ACHN (cell line): ENCODE measurements at regions not wholly inside any gene's neighbourhood (a gene's known extent, or its start where the extent isn't known, plus 50 kb on each side); places are given as distances from the start of the nearest gene placed in this dataset.
"Not testable (repeated sequence)": the region's sequence is repeated elsewhere in the genome, so short reads cannot be mapped to it uniquely, and the experiment has no call there.

Source experiments
- DNase-seq: peaks from one replicate; pipeline ENCODE4 v3.0.0-alpha.2; 2015
- in situ Hi-C: cut with HindIII; loops from 2 replicates; pipeline ENCODE4 v1.10.0; 2017; ENCODE audit warnings: low sequenced_read_pairs, low pct_ligation_motif_present, low pct_unique_long_range_greater_than_20kb

DNA sequence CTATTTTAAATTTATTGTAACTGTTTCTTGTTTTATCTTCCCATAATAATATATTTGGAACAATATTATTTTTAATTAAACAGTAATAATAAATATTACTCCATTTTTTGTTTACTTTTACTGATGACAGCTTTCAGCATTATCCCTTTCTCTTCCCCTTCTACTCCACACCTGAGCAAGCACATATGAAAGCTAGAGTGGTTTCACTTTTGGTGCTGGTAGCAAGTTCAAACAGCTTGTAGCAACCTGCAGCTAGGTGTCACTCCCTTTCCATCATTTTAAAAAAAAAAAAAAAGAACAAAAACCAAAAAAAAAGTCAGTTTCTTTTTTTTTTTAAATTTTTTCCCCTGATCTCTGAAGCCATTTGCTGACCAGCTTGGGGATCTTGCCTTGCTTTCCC is 801.8 kb downstream of the CCDC85A start:
- in situ Hi-C loops, result no loop called here
- no peak for DNase-seq

DNA sequence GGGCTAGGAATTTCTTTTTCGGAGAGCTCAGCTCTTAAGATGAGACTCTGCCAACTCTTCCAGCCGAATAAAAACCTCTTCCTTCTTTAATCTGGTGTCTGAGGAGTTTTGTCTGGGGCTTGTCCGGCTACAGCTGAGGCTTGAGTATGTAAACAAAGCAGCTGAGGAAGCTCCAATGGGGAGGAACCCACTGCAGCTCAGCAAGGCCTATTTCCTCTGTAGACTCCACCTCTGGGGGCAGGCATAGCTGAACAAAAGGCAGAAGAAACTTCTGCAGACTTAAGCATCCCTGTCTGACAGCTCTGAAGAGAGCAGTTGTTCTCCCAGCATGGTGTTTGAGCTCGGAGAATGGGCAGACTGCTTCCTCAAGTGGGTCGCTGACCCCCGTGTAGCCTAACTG is 838.7 kb downstream of the CCDC85A start:
- in situ Hi-C loops, result no loop called here
- no peak for DNase-seq

DNA sequence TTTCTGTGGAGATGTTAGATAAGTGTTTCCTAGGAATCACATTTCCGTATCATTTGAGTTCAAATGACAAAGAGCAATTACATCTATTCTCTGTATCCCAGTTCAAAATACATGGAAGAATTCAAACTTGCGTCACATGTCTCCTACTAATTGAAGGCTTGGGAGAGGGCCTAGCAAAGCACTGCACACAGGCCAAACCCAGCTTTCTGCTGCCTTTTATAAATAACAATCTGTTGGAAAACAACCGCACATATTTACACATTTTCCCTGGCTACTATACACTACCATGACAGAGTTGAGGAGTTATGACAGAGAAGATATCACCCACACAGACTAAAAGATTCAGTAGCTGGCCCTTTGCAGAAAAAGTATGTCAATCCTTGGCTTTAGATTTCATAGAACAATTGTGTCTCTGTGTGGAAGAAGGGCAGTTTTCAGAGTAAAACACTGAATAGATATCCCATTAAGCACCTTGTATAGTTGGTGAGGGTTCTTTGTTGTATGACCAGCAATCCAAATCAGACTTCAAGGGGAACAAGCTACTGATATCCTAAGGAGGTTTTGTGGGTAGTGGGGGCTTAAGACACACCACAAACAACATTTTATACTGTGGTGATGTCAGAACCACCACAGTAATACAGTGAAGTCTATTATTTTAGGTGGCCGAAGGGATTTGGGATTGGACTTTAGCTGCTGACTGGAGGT is 861.3 kb downstream of the CCDC85A start:
- in situ Hi-C loops, result no loop called here
- DNase-seq, result no peak

DNA sequence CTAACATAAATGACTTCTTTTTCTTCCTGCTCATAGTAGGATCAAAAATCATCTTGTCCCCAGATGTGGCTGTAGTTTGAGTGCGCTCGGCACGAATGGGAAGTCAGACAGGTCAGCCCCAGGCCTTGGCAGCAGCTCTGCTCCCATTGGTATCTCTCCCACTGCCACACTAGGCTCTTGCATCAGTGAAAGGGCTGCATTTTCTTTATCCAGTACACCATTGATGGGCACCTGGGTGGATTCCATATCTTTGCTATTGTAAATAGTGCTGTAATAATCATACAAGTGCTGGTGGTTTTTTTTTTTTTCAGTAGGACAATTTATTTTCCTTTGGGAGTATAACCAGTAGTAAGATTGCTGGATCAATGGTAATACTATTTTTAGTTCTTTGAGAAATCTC is 865.5 kb downstream of the CCDC85A start:
- in situ Hi-C loops, result no loop called here
- no peak for DNase-seq

DNA sequence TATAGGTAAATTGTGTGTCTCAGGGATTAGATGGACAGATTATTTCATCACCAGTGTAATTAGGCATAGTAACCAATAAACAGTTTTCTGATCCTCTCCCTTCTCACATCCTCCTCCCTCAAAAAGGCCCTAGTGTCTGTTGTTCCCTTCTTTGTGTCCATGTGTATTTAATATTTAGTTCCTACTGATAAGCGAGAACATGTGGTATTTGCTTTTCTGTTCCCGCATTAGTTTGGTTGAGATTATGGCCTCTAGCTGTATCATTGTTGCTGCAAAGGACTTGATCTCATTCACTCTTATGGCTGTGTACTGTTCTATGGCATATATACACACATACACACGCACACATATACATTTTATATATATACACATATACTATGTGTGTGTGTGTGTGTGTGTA is 866.2 kb downstream of the CCDC85A start:
- in situ Hi-C loops, result no loop called here
- no peak for DNase-seq

DNA sequence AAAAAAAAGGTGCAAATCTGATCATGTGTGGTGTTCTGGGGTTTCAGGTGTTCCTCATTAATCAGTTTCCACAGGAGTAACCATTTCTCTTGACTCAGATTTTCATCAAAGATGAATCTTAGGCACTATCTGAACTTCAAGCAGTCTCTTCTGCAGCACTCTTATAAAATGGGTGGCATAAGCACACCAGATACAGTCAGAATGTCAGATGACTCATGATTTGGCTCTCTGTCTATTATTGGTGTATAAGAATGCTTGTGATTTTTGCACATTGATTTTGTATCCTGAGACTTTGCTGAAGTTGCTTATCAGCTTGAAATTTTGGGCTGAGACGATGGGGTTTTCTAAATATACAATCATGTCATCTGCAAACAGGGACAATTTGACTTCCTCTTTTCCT is 882.5 kb downstream of the CCDC85A start:
- in situ Hi-C loops, DNase-seq: not testable (repeated sequence)

DNA sequence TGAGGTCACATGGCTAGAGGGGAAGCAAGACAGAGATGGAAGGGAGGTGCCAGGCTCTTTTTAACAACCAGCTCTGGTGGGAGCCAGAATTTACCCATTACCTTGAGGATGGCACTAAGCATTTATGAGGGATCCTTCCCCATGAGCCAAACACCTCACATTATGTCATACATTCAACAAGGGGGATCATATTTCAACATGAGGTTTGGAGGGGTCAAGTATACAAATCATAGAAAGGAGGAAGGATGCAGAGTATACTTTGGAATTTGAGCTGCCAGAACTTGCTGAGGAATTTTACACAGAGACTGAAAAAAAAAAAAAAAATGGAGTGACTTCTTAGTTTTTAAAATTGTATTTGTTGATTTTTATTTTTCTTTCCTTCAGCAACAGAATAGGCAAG is 891.4 kb downstream of the CCDC85A start:
- in situ Hi-C loops, result no loop called here
- DNase-seq, result no peak

DNA sequence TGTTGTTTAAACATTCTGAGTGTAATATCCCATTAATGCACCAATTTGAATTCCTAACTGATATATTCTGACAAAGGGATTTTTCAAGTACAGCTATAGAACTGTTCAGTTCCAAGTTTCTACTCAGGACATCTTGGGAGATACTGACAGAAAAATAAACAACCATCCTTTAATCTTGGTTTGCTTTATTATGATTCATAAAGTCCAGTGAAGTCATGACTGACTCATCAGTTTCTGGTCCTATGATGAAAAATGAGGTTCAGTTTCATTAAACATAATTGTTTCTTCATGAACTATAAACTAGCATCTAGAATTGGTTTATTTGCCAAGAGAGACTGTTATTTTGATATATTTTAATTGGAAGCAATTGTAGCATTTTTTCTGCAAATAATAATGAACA is 896.2 kb downstream of the CCDC85A start:
- no peak for DNase-seq
- in situ Hi-C loops, result no loop called here

DNA sequence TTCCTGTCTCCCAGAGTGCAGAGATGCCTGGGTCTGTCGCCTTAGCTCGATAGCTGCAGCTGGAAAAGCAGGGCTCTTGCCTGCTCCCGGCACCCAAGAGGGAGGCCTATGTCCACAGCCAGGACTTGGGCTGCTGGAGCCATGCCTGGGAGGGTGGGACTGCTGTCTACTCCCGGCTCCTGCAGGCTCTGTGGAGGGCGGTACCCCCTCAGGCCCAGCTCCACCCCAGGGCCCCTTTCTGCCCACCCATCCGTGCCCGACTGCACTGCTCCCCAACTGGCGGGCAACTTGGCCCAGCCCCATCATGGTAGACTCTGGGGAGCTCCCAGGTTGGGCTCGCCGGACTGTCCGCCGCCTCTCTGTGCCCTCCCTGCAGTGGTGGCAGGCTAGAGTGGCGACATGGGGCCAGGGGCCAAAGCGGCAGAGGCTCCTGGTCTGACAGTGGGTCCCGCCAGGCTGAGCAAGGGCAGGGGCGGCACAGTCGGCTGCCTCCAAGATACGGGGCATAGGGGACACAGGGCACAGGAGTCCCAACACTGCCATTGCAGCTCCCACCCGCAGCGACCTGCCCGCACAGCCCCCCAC is 901.0 kb downstream of the CCDC85A start:
- in situ Hi-C loops, result no loop called here
- no peak for DNase-seq

DNA sequence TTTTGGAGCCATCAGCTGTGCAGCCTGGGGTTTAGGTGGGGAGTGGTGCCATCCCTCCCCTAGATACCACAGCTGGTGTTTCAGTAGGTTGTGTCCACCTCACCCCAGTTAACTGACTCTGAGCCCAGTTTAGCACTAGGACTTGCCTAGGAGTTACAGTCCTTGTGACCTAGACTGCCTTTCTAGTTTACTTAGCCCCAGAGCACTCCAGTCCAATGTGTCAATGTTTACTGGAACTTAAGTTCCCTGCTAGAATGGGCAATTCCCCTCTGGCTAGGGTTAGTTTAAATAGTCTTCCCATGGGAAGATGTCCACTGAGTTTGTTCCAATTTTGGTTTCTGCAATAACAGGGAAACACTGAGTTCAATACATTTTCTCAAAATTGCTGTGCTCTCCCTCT is 909.2 kb downstream of the CCDC85A start:
- no peak for DNase-seq
- in situ Hi-C loops, result no loop called here

DNA sequence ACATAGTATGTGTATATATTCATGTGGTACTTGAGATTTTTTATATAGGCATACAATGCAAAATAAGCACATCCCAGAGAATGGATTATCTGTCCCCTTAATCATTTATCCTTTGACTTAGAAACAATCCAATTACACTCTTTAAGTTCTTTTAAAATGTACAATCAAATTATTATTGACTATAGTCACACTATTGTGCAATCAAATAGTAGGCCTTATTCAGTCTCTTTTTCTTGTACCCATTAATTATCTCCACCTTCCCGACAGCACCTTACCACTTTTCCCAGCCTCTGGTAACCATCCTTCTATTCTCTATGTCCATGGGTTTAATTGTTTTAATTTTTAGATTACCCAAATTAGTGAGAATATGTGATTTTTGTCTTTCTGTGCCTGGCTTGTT is 914.1 kb downstream of the CCDC85A start:
- in situ Hi-C loops, result no loop called here
- no peak for DNase-seq

DNA sequence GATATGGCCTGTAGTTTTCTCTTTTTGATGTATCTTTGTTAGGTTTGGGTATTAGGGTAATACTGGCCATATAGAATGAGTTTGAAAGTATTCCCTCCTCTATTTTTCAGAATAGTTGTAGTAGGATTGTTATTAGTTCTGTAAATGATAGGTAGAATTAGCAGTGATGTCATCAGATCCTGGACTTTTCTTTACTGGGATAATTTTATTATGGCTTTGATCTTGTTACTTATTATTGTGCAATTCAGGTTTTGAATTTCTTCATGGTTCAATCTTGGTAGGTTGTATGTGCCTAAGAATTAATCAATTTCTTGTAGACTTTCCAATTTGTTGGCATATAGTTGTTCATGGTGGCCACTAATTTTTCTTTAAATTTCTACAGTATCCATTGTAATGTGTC is 916.6 kb downstream of the CCDC85A start:
- in situ Hi-C loops, result no loop called here
- no peak for DNase-seq

DNA sequence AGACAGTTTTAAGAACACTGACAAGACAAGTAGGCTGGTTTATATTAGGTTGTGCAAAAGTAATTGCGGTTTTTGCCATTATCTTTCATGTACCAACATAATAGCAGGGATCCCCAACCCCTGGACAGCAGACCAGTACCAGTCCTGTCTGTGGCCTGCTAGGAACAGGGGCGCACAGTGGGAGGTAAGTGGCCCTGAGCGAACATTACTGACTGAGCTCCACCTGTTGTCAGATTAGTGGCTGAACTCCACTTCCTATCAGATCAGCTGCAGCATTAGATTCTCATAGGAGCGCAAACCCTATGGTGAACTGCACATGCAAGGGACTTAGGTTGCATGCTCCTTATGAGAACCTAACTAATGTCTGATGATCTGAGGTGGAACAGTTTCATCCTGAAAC is 921.9 kb downstream of the CCDC85A start:
- in situ Hi-C loops, result no loop called here
- no peak for DNase-seq

DNA sequence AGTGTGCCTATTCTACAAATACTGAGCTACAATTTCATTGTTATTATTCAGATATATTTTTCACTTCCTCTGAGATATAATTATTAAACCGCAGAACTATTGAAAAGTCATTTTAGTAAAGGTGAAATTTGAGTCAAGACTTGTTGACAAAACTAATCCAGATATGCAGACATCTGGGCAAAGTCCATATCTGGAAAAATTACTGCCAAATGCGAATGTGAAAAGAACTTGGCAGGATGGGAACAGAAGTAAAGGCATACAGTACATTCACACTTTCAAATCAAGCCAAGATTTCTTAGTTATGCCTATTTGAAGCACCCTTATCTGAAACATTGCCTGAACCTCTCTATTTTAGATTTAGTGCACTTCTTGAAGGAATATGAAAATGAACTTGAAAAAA is 923.6 kb downstream of the CCDC85A start:
- in situ Hi-C loops, result no loop called here
- no peak for DNase-seq

DNA sequence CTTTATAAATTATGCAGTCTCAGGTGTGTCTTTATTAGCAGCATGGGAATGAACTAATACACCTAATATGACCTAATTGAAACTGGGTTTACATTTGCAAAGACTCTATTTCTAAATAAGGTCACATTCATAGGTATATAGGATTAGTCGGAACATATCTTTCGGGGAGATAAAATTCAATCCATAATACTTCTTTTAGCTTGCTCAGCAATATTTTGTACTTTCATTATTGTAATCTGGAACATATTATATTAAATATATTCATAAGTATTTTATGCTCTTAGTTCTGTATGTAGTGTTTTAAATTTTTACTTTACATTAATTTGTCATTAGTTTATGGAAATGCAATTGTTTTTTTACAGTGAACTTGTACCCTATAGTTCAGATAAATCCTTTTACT is 927.7 kb downstream of the CCDC85A start:
- no peak for DNase-seq
- in situ Hi-C loops, result no loop called here

DNA sequence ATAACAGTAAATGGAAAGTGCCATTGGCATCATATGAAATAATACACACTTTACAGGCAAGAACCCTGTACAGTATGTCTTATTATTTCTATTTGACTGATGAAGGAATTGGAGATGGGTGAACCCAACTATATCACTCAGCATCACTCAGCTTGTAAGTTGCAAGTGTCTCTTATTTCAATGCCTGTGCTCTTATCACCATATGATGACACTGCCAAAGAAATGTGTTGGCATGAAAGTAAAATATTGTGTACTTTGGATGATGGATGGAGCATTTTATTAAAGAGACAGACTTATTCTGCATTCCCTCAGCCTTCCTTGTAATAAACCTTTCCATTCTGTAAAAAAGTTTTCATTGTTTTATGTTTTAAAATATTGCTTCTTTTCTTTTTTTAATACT is 927.5 kb upstream of the VRK2 start:
- in situ Hi-C loops, result no loop called here
- DNase-seq, result no peak

DNA sequence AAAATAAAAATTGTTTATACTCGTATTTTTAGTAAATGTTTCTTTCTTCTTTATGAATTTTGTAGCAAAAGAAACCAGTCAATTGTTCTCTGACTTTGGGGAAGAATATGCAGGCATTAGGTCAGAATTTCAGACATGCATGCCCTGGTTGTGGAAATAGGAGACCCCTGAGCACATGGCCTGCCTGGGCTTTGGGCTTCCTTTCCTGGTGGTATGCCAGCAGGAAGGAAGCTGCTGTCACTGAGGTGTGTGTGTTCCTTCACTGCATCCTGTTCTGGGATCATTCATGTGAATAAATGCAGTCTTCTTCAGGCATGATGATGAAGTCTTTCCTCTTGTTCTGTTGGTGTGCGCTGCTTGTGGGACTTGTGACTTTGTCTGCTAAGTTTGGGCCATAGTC is 920.2 kb upstream of the VRK2 start:
- in situ Hi-C loops, result no loop called here
- no peak for DNase-seq

DNA sequence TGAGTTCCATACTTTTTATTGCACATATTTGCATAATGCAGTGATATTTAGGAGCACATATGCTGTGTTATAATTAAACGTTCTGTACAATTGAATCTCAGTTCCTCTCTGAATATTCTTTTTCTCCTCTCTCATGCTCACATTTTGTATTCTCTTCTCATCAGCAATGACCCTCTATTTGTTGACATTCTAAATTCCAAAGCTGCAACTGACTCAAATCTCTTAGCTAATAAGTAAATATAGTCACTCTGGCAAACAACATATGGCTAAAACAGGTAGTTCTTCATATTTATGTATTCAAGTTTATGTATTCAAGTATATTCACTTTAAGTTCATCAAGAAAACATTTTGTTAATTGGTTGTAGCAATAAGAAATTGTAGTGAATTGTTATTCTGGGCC is 907.4 kb upstream of the VRK2 start:
- DNase-seq, result no peak
- in situ Hi-C loops, result no loop called here

DNA sequence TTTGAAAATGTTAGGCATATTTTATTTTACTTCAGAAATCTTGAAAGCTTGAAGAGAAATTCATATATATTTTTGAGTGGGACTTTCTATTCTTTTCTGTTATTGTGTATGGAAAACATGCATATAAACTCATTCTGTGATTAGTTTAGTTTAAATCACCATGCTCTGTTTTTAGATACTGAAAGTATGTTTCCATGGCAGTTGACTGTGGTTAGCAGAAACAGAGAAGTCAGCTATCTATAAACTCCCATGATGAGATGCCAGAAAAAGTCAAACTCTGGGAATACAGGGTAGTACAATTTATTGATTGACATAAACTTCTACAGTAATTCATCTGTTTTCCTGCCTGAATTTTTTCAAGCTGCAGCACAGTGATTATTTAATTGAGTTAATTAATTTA is 905.3 kb upstream of the VRK2 start:
- DNase-seq, result no peak
- in situ Hi-C loops, result no loop called here

DNA sequence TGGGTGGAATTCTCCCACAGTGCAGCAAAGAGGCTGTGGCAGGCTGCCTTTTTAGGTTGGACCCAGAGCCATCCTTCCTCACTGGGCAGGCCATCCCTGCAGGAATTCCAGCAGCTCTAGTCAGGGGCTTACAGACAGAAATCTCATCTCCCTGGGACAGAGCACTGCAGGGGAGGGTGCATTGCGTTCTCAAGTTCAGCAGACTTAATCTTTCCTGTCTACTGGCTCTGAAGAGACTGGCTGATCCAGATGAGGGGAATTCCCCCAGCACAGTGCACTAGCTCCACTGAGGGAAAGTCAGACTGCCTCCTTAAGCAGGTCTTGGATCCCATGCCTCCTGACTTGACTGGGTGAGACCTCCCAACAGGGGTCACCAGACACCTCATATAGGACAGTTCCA is 899.7 kb upstream of the VRK2 start:
- DNase-seq, result no peak
- in situ Hi-C loops, result no loop called here
